Peyer's patch (tissue), 4 donors: ENCODE measurements at regions not wholly inside any gene's neighbourhood (a gene's known extent, or its start where the extent isn't known, plus 50 kb on each side); places are given as distances from the start of the nearest gene placed in this dataset.

Source experiments
- POLR2A ChIP-seq, 2 donors: fragments of 450-650 bp; IDR thresholded peaks; one replicate each; pipeline ENCODE4 v1.5.1; 2017; ENCODE audit warnings: antibody characterized with exemption in 2 of 2, mild to moderate bottlenecking in 2 of 2, moderate library complexity in 2 of 2
- TF ChIP-seq, protein P1 (sequence below), 6 experiments: fragments of 450-650 bp in 4 of 6; fragments of 200-600 bp in 2 of 6; sonication (generic) in 1 of 6; IDR thresholded peaks; one replicate each; pipeline ENCODE4 v1.5.1; 2017 to 2019; ENCODE audit warnings: antibody characterized with exemption in 6 of 6, mild to moderate bottlenecking in 3 of 6, moderate library complexity in 1 of 6

DNA sequence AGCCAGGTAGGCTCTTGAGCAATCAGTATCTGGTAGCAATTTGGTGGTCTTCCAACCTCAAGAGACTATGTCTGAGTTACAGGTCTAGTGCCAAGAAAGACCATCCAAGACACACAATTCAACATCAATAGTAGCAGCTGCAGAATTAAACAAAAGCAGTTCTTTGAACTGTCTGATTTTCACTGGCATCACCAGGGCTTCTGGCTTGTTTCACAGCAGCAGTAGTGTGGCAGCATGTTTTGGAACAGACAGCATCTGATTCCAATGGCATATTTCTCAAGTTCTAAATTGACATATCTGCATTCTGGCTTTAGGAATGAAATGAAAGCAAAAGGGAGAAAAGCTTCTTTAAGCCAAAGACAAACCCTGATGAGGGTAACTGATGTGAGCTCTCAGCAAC, 334.7 kb upstream of the PRMT6 start:
- TF ChIP-seq, protein P1, sequence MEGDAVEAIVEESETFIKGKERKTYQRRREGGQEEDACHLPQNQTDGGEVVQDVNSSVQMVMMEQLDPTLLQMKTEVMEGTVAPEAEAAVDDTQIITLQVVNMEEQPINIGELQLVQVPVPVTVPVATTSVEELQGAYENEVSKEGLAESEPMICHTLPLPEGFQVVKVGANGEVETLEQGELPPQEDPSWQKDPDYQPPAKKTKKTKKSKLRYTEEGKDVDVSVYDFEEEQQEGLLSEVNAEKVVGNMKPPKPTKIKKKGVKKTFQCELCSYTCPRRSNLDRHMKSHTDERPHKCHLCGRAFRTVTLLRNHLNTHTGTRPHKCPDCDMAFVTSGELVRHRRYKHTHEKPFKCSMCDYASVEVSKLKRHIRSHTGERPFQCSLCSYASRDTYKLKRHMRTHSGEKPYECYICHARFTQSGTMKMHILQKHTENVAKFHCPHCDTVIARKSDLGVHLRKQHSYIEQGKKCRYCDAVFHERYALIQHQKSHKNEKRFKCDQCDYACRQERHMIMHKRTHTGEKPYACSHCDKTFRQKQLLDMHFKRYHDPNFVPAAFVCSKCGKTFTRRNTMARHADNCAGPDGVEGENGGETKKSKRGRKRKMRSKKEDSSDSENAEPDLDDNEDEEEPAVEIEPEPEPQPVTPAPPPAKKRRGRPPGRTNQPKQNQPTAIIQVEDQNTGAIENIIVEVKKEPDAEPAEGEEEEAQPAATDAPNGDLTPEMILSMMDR (IDR thresholded peaks at IDR 0.05): no peak
- TF ChIP-seq POLR2A (IDR thresholded peaks at IDR 0.05): no peak
